Erythroblast (primary cell): ENCODE measurements at regions not wholly inside any gene's neighbourhood (a gene's known extent, or its start where the extent isn't known, plus 50 kb on each side); places are given as distances from the start of the nearest gene placed in this dataset.

Experiments
- GATA1 ChIP-seq: IDR thresholded peaks from 2 replicates; pipeline ENCODE4 v1.6.1; 2011; ENCODE audit warnings: low read depth, mild to moderate bottlenecking, control low read depth, low read length, moderate library complexity
- POLR2A ChIP-seq: IDR thresholded peaks from 2 replicates; pipeline ENCODE4 v1.6.1; 2011; ENCODE audit warnings: mild to moderate bottlenecking, low read length

DNA sequence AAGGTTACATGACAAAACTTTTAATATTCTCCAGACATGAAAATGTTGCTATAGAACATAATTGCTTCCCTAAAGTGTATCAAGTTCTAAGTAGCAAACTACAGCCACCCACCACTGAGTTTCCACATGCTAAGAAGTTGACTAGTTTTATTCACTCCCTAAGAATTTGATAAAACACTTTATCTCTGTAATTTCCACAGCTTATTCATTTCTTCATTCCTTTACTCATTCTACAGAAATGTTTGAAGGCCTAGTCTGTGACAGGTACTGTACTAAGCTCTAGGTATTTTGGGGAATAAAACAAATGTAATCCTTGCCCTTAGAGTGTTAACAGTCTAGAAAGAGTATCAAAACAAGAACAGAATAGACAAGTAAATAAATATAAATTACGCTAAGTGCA lies 101.8 kb upstream of the DIAPH3 start:
- TF ChIP-seq POLR2A = no peak
- TF ChIP-seq GATA1 = no peak
